Endothelial cell of umbilical vein (primary cell): ENCODE measurements at regions not wholly inside any gene's neighbourhood (a gene's known extent, or its start where the extent isn't known, plus 50 kb on each side); places are given as distances from the start of the nearest gene placed in this dataset.

Source experiments
- EZH2 ChIP-seq: IDR thresholded peaks from 2 replicates; pipeline ENCODE4 v1.6.1; 2012; ENCODE audit warnings: borderline replicate concordance, low read depth, mild to moderate bottlenecking, moderate library complexity, low read length, inconsistent platforms; ENCODE audit not compliant: severe bottlenecking
- GATA2 ChIP-seq: IDR thresholded peaks from 2 replicates; pipeline ENCODE4 v1.7.0; 2011; ENCODE audit warnings: low read depth, mild to moderate bottlenecking, moderate library complexity, mixed read lengths, low read length; ENCODE audit not compliant: insufficient read length, insufficient read depth
- JUN ChIP-seq: IDR thresholded peaks from 2 replicates; pipeline ENCODE4 v1.6.1; 2011; ENCODE audit warnings: borderline replicate concordance, low read depth; ENCODE audit not compliant: insufficient read length, insufficient read depth
- MYC ChIP-seq: IDR thresholded peaks from one replicate; pipeline ENCODE4 v1.6.1; 2011; ENCODE audit warnings: mild to moderate bottlenecking, low read depth, low read length
- POLR2A ChIP-seq: IDR thresholded peaks from 2 replicates; pipeline ENCODE4 v1.6.1; 2012; ENCODE audit warnings: low read depth, mild to moderate bottlenecking, control low read depth, low read length
- POLR2AphosphoS5 ChIP-seq: IDR thresholded peaks from 2 replicates; pipeline ENCODE4 v1.6.1; 2012; ENCODE audit warnings: low read depth, mild to moderate bottlenecking, control low read depth, low read length, moderate library complexity; ENCODE audit not compliant: insufficient read depth
- TF ChIP-seq, protein P1 (sequence below), 2 donors: IDR thresholded peaks; 1 replicate in 1 of 2; 2 replicates in 1 of 2; pipeline ENCODE4 v1.5.1; 2011; ENCODE audit warnings: low read length in 2 of 2, mild to moderate bottlenecking in 2 of 2, moderate library complexity in 2 of 2, control low read depth in 1 of 2, inconsistent platforms in 1 of 2, low read depth in 1 of 2; ENCODE audit not compliant: insufficient read depth in 1 of 2; ENCODE audit errors: extremely low read depth in 1 of 2

DNA sequence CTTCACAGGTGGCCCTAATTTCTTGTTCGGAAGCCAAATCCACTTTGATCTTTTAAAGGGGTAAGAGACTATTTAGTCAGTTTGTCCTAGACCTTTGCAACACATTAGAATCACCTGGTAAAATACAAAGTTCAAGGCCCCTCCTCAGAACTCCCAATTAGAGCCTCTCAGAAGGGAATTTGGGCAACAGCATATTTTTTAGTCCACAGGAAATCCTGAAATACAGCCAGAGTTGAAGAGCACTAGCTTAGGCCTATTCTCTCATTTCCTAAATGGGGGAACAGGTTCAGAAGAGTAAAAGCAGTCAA, 151.3 kb upstream of the FSCB start:
- TF ChIP-seq, protein P1, sequence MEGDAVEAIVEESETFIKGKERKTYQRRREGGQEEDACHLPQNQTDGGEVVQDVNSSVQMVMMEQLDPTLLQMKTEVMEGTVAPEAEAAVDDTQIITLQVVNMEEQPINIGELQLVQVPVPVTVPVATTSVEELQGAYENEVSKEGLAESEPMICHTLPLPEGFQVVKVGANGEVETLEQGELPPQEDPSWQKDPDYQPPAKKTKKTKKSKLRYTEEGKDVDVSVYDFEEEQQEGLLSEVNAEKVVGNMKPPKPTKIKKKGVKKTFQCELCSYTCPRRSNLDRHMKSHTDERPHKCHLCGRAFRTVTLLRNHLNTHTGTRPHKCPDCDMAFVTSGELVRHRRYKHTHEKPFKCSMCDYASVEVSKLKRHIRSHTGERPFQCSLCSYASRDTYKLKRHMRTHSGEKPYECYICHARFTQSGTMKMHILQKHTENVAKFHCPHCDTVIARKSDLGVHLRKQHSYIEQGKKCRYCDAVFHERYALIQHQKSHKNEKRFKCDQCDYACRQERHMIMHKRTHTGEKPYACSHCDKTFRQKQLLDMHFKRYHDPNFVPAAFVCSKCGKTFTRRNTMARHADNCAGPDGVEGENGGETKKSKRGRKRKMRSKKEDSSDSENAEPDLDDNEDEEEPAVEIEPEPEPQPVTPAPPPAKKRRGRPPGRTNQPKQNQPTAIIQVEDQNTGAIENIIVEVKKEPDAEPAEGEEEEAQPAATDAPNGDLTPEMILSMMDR (IDR thresholded peaks at IDR 0.05; ENCODE audit: extremely low read depth in 1 of 2, insufficient read depth in 1 of 2, low read depth in 1 of 2, low read length in 2 of 2) = no peak
- TF ChIP-seq EZH2 (no peak), POLR2A (no peak), POLR2AphosphoS5 (no peak), JUN (no peak), GATA2 (no peak), MYC (no peak)
